Fibroblast of villous mesenchyme (primary cell): ENCODE measurements at regions not wholly inside any gene's neighbourhood (a gene's known extent, or its start where the extent isn't known, plus 50 kb on each side); places are given as distances from the start of the nearest gene placed in this dataset. TPM values are rescaled to one million over a fixed set of nuclear protein-coding genes. Genes with fewer than 3 reads are reported as not detected.

Source experiments
- DNase-seq: peaks from one replicate; pipeline ENCODE4 v3.0.0-alpha.2; 2010; ENCODE audit warnings: low read depth
- H3K4me3 ChIP-seq: 2 replicates; pipeline ENCODE4 v1.5.1; 2011; ENCODE audit warnings: low read depth, mild to moderate bottlenecking, low read length
- small RNA-seq: library from RNA; depleted of rRNA; stranded (forward); fragments of <200 nt; gene quantifications from one replicate; pipeline ENCODE3, GENCODE V24; 2012
- TF ChIP-seq, protein P1 (sequence below): IDR thresholded peaks from 2 replicates; pipeline ENCODE4 v1.5.1; 2012; ENCODE audit warnings: low read depth, mild to moderate bottlenecking, low read length; ENCODE audit not compliant: insufficient read depth

DNA sequence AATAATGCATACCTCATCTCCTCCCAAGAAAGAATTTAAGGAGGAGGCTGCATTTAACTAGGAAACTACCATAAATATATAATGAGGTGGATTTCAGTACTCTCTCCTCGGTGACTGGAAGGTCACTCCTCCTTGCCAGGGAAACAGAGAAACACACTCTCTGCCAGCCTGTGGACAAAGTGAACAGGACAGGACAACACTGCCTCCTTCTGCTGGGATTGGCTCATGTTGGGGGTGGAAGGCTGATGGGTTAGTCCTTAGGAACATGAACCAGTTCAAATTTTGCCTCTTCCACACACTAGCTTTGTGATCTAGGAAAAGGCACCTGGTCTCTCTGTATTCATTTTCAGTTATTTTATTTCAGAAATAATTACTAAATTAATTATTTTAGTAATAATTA, 50.6 kb upstream of the STEAP4 start:
- no peak overlapping the region for H3K4me3 ChIP-seq
- TF ChIP-seq, protein P1, sequence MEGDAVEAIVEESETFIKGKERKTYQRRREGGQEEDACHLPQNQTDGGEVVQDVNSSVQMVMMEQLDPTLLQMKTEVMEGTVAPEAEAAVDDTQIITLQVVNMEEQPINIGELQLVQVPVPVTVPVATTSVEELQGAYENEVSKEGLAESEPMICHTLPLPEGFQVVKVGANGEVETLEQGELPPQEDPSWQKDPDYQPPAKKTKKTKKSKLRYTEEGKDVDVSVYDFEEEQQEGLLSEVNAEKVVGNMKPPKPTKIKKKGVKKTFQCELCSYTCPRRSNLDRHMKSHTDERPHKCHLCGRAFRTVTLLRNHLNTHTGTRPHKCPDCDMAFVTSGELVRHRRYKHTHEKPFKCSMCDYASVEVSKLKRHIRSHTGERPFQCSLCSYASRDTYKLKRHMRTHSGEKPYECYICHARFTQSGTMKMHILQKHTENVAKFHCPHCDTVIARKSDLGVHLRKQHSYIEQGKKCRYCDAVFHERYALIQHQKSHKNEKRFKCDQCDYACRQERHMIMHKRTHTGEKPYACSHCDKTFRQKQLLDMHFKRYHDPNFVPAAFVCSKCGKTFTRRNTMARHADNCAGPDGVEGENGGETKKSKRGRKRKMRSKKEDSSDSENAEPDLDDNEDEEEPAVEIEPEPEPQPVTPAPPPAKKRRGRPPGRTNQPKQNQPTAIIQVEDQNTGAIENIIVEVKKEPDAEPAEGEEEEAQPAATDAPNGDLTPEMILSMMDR, result peak; percentile 5
- no peak for DNase-seq

Small RNAs in the stretch of these regions (small RNA-seq; reads per million reads assigned to genes)
- gene EIF4A1P13 (not detected), gene RF00272 (not detected)
